ENCODE measurements at regions not wholly inside any gene's neighbourhood (a gene's known extent, or its start where the extent isn't known, plus 50 kb on each side); places are given as distances from the start of the nearest gene placed in this dataset.
"Not testable (repeated sequence)": the region's sequence is repeated elsewhere in the genome, so short reads cannot be mapped to it uniquely, and the experiment has no call there.

DNA sequence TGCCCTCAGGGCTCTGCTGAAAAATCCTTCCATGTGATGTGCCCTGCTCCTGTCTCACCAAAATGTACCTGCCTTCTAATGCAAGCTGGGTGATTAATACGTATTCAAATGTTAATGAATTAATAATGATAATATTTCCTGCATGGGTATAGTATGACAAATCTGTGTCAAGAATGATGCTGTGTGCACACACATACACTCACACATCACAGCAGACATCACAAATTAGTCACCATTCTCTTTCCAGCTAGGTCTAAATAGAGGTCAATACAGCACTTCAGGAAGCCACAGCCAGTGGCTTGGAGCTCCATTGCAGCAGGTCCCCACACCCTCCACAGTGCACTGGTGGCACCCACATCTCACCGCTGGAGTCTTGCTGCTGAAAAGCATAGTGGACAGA is 681.2 kb upstream of the NRP1 start:
- Histone ChIP-seq H3K27ac (ENCODE audit: low read depth, low read length) (no peak overlapping the region), H3K9me3 (ENCODE audit: control insufficient read depth, insufficient read depth, low read depth, low read length) (peaks cover 3% of the 10 kb centered on the region; the same call in 1 of the 2 replicates), H3K4me3 (ENCODE audit: low read depth, low read length) (no peak overlapping the region), H3K36me3 (ENCODE audit: control insufficient read depth, insufficient read depth, low read length) (no peaks in the 10 kb centered on the region), H3K27me3 (ENCODE audit: control insufficient read depth, insufficient read depth, low read length) (no peaks in the 10 kb centered on the region), H3K4me1 (ENCODE audit: control insufficient read depth, insufficient read depth, low read length) (no peaks in the 10 kb centered on the region), H3K9ac (ENCODE audit: low read length) (no peak overlapping the region)

DNA sequence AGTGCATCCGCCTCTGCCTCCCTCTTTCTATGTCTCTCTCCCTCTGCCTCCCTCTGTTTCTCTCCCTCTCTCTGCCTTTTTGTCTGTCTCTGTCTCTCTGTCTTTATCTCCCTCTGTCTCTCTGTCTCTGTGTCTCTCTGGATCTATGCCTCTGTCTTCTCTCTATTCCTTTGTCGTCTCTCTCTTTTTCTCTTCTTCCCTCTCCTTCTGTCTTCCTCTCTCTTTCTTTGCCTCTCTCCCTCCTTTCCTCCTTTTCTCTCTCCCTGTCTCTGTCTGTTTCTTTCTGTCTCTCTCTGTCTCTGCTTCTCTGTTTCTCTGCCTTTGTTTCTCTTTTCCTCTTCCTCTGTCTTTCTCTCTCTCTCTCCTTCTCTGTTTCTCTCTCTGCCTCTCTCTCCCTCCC is 678.8 kb upstream of the NRP1 start:
- Histone ChIP-seq H3K27ac (ENCODE audit: low read depth, low read length) (no peak overlapping the region), H3K9ac (ENCODE audit: low read length) (no peak overlapping the region), H3K36me3 (ENCODE audit: control insufficient read depth, insufficient read depth, low read length) (no peaks in the 10 kb centered on the region), H3K4me1 (ENCODE audit: control insufficient read depth, insufficient read depth, low read length) (no peaks in the 10 kb centered on the region), H3K27me3 (ENCODE audit: control insufficient read depth, insufficient read depth, low read length) (no peaks in the 10 kb centered on the region), H3K9me3 (ENCODE audit: control insufficient read depth, insufficient read depth, low read depth, low read length) (peaks cover 3% of the 10 kb centered on the region; the same call in 1 of the 2 replicates), H3K4me3 (ENCODE audit: low read depth, low read length) (no peak overlapping the region)

DNA sequence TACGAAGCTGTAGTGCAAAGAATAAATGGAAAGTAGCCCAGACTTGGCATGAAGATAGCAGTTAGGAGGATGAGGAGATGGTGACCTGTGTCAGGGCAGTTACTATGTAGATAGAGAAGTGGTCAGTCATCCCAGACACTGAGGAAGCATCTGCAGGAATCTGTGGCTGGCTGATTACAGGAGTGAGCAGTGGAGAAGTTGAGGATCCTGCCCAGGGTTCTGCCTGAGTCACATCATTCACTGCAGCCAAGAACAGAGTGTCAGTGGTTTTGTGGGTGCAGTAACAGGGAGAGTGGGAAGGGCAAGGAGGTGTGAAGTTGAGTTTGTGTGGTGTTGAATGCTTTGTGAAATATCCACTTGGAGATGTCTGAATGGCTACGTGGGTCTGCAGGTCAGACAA is 676.4 kb upstream of the NRP1 start:
- Histone ChIP-seq H3K4me3 (ENCODE audit: low read depth, low read length) (no peak overlapping the region), H3K36me3 (ENCODE audit: control insufficient read depth, insufficient read depth, low read length) (no peaks in the 10 kb centered on the region), H3K9ac (ENCODE audit: low read length) (no peak overlapping the region), H3K9me3 (ENCODE audit: control insufficient read depth, insufficient read depth, low read depth, low read length) (peaks cover 3% of the 10 kb centered on the region; the same call in 1 of the 2 replicates), H3K4me1 (ENCODE audit: control insufficient read depth, insufficient read depth, low read length) (no peaks in the 10 kb centered on the region), H3K27me3 (ENCODE audit: control insufficient read depth, insufficient read depth, low read length) (no peaks in the 10 kb centered on the region), H3K27ac (ENCODE audit: low read depth, low read length) (no peak overlapping the region)

GRCh38 chr10:34010228-34010627 is 675.8 kb upstream of the NRP1 start:
- not testable (repeated sequence) for H3K27me3 ChIP-seq (ENCODE audit: control insufficient read depth, insufficient read depth, low read length); H3K9me3 ChIP-seq (ENCODE audit: control insufficient read depth, insufficient read depth, low read depth, low read length); H3K4me1 ChIP-seq (ENCODE audit: control insufficient read depth, insufficient read depth, low read length); H3K9ac ChIP-seq (ENCODE audit: low read length); H3K27ac ChIP-seq (ENCODE audit: low read depth, low read length); H3K36me3 ChIP-seq (ENCODE audit: control insufficient read depth, insufficient read depth, low read length); H3K4me3 ChIP-seq (ENCODE audit: low read depth, low read length)

DNA sequence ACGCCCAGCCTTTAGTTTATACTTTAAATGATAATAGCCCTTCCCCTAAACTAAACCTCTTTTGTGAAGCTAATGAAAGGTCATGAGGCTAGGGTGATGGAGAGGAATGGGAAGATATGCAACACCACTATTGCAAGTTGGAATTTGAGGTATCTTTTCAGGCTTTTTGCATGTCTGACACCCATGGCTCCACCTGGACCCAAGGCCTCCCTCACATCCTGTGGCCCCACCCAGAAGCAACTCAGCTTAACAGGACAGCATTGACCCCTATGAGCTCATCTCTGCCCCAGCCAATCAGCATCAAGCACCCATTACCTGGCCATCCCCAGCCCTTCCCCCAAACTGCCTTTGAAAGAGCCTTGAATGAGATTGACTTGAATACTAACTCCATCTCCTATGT is 674.2 kb upstream of the NRP1 start:
- Histone ChIP-seq H3K9me3 (ENCODE audit: control insufficient read depth, insufficient read depth, low read depth, low read length) (peaks cover 3% of the 10 kb centered on the region; the same call in 1 of the 2 replicates), H3K9ac (ENCODE audit: low read length) (no peak overlapping the region), H3K36me3 (ENCODE audit: control insufficient read depth, insufficient read depth, low read length) (no peaks in the 10 kb centered on the region), H3K4me3 (ENCODE audit: low read depth, low read length) (no peak overlapping the region), H3K4me1 (ENCODE audit: control insufficient read depth, insufficient read depth, low read length) (no peaks in the 10 kb centered on the region), H3K27me3 (ENCODE audit: control insufficient read depth, insufficient read depth, low read length) (no peaks in the 10 kb centered on the region), H3K27ac (ENCODE audit: low read depth, low read length) (no peak overlapping the region)

GRCh38 chr10:34006471-34006870 is 672.0 kb upstream of the NRP1 start:
- Histone ChIP-seq H3K27ac (ENCODE audit: low read depth, low read length) (no peak overlapping the region), H3K36me3 (ENCODE audit: control insufficient read depth, insufficient read depth, low read length) (no peaks in the 10 kb centered on the region)

GRCh38 chr10:34003561-34003960 is 669.1 kb upstream of the NRP1 start:
- Histone ChIP-seq H3K36me3 (ENCODE audit: control insufficient read depth, insufficient read depth, low read length) (no peaks in the 10 kb centered on the region), H3K27ac (ENCODE audit: low read depth, low read length) (no peak overlapping the region), H3K4me3 (ENCODE audit: low read depth, low read length) (no peak overlapping the region), H3K9ac (ENCODE audit: low read length) (no peak overlapping the region), H3K9me3 (ENCODE audit: control insufficient read depth, insufficient read depth, low read depth, low read length) (no peaks in the 10 kb centered on the region), H3K4me1 (ENCODE audit: control insufficient read depth, insufficient read depth, low read length) (no peaks in the 10 kb centered on the region), H3K27me3 (ENCODE audit: control insufficient read depth, insufficient read depth, low read length) (no peaks in the 10 kb centered on the region)

More at GRCh38 chr10:34006471-34006870, 672.0 kb upstream of the NRP1 start:
- no peak overlapping the region for H3K9ac ChIP-seq (ENCODE audit: low read length)
- H3K4me3 ChIP-seq (ENCODE audit: low read depth, low read length), result no peak overlapping the region
- H3K4me1 ChIP-seq (ENCODE audit: control insufficient read depth, insufficient read depth, low read length), result no peaks in the 10 kb centered on the region
- peaks cover 3% of the 10 kb centered on the region; the same call in 1 of the 2 replicates for H3K9me3 ChIP-seq (ENCODE audit: control insufficient read depth, insufficient read depth, low read depth, low read length)
- no peaks in the 10 kb centered on the region for H3K27me3 ChIP-seq (ENCODE audit: control insufficient read depth, insufficient read depth, low read length)

DNA sequence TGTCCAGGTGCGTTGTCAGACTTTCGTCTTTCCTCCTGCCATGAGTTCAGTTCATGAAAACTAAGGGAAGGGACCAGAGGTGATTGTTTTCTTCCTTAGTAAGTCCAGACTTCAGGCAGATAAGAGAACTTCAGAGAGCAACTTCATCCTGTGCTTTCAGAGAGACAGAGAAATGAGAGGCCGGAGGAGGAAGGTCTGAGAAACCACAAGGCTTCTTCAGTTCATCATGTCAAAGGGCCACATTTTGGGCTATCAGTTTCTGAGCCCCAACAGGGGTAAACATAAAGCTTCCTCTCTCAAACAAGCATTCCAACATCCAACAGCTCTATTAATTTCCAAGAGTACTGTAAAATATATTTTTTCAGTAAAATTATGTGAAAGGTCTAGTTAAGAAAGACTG is 668.4 kb upstream of the NRP1 start:
- Histone ChIP-seq H3K4me1 (ENCODE audit: control insufficient read depth, insufficient read depth, low read length) (no peaks in the 10 kb centered on the region), H3K27ac (ENCODE audit: low read depth, low read length) (no peak overlapping the region), H3K9me3 (ENCODE audit: control insufficient read depth, insufficient read depth, low read depth, low read length) (no peaks in the 10 kb centered on the region), H3K27me3 (ENCODE audit: control insufficient read depth, insufficient read depth, low read length) (no peaks in the 10 kb centered on the region), H3K36me3 (ENCODE audit: control insufficient read depth, insufficient read depth, low read length) (no peaks in the 10 kb centered on the region), H3K9ac (ENCODE audit: low read length) (no peak overlapping the region), H3K4me3 (ENCODE audit: low read depth, low read length) (no peak overlapping the region)

DNA sequence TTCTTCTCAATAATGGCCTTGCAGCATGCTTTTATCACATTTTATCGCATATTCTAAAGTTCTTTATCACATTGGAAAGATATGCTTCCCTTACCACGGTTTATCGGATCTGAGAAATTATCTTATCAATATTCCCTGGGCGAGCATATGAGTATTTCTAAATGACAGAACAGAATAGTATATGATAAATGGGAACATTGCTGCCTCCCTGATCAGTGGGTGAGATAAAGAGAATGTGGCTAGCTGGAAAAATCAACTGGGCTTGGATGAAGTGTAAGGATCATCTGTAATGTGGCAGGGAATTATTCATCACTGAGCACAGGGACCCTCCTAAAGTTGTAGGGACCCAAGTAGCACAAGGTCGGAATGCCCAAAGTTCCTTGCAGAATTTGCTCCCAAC is 667.4 kb upstream of the NRP1 start:
- H3K9ac ChIP-seq (ENCODE audit: low read length), result no peak overlapping the region
- no peaks in the 10 kb centered on the region for H3K4me1 ChIP-seq (ENCODE audit: control insufficient read depth, insufficient read depth, low read length)
- H3K27ac ChIP-seq (ENCODE audit: low read depth, low read length), result no peak overlapping the region
- no peaks in the 10 kb centered on the region for H3K27me3 ChIP-seq (ENCODE audit: control insufficient read depth, insufficient read depth, low read length)
- H3K4me3 ChIP-seq (ENCODE audit: low read depth, low read length), result no peak overlapping the region
- H3K9me3 ChIP-seq (ENCODE audit: control insufficient read depth, insufficient read depth, low read depth, low read length), result no peaks in the 10 kb centered on the region
- H3K36me3 ChIP-seq (ENCODE audit: control insufficient read depth, insufficient read depth, low read length), result no peaks in the 10 kb centered on the region

GRCh38 chr10:34001087-34001580 is 666.7 kb upstream of the NRP1 start:
- Histone ChIP-seq H3K4me3 (ENCODE audit: low read depth, low read length) (no peak overlapping the region), H3K27me3 (ENCODE audit: control insufficient read depth, insufficient read depth, low read length) (no peaks in the 10 kb centered on the region), H3K36me3 (ENCODE audit: control insufficient read depth, insufficient read depth, low read length) (no peaks in the 10 kb centered on the region), H3K27ac (ENCODE audit: low read depth, low read length) (no peak overlapping the region), H3K4me1 (ENCODE audit: control insufficient read depth, insufficient read depth, low read length) (no peaks in the 10 kb centered on the region), H3K9me3 (ENCODE audit: control insufficient read depth, insufficient read depth, low read depth, low read length) (no peaks in the 10 kb centered on the region), H3K9ac (ENCODE audit: low read length) (no peak overlapping the region)

DNA sequence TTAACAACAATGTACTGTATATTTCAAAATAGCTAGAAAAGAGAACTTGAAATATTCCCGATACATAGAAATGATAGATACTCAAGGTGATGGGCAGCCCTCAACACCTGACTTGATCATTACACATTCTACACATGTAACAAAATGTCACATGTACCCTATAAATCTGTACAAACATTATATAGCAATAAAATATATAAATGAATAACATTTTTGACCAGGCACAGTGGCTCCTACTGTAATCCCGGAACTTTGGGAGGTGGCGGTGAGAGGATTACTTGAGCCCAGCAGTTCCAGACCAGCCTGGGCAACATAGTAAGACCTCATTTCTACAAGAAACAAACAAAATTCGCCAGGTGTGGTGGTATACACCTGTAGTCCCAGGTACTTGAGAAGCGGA is 659.5 kb upstream of the NRP1 start:
- Histone ChIP-seq H3K4me3 (ENCODE audit: low read depth, low read length) (no peak overlapping the region), H3K36me3 (ENCODE audit: control insufficient read depth, insufficient read depth, low read length) (no peaks in the 10 kb centered on the region)

GRCh38 chr10:33991924-33992323 is 657.5 kb upstream of the NRP1 start:
- Histone ChIP-seq H3K27me3 (ENCODE audit: control insufficient read depth, insufficient read depth, low read length) (no peaks in the 10 kb centered on the region), H3K4me3 (ENCODE audit: low read depth, low read length) (no peak overlapping the region), H3K36me3 (ENCODE audit: control insufficient read depth, insufficient read depth, low read length) (no peaks in the 10 kb centered on the region), H3K9me3 (ENCODE audit: control insufficient read depth, insufficient read depth, low read depth, low read length) (no peaks in the 10 kb centered on the region), H3K4me1 (ENCODE audit: control insufficient read depth, insufficient read depth, low read length) (no peaks in the 10 kb centered on the region), H3K27ac (ENCODE audit: low read depth, low read length) (no peak overlapping the region), H3K9ac (ENCODE audit: low read length) (no peak overlapping the region)

More for the DNA sequence above, 659.5 kb upstream of the NRP1 start:
- H3K9me3 ChIP-seq (ENCODE audit: control insufficient read depth, insufficient read depth, low read depth, low read length), result no peaks in the 10 kb centered on the region
- H3K27ac ChIP-seq (ENCODE audit: low read depth, low read length), result no peak overlapping the region
- no peaks in the 10 kb centered on the region for H3K27me3 ChIP-seq (ENCODE audit: control insufficient read depth, insufficient read depth, low read length)
- no peaks in the 10 kb centered on the region for H3K4me1 ChIP-seq (ENCODE audit: control insufficient read depth, insufficient read depth, low read length)
- H3K9ac ChIP-seq (ENCODE audit: low read length), result no peak overlapping the region
